SK-N-SH treated with all-trans-retinoic acid at 6 μM for 48 hours (cell line): ENCODE measurements at regions not wholly inside any gene's neighbourhood (a gene's known extent, or its start where the extent isn't known, plus 50 kb on each side); places are given as distances from the start of the nearest gene placed in this dataset.
"Not testable (repeated sequence)": the region's sequence is repeated elsewhere in the genome, so short reads cannot be mapped to it uniquely, and the experiment has no call there.

Source experiments
- ATAC-seq: fragments of 200-7000 bp; cut with Tn5 transposase; 3 replicates; pipeline ENCODE4 v1.9.1; 2020; ENCODE audit warnings: mild to moderate bottlenecking, moderate library complexity
- ARNTL ChIP-seq: fragments of 450-650 bp; formaldehyde crosslinking; IDR thresholded peaks from 2 replicates; pipeline ENCODE4 v1.5.0; 2020; ENCODE audit warnings: low read depth, mild to moderate bottlenecking, moderate library complexity, borderline replicate concordance
- BACH2 ChIP-seq: fragments of 250-450 bp; sonication (Bioruptor Pico); IDR thresholded peaks from 2 replicates; pipeline ENCODE4 v1.9.0; 2021; ENCODE audit warnings: mild to moderate bottlenecking, borderline replicate concordance
- CSDC2 ChIP-seq: fragments of 250-450 bp; sonication (Bioruptor Pico); IDR thresholded peaks from 2 replicates; pipeline ENCODE4 v1.5.0; 2020; ENCODE audit warnings: mild to moderate bottlenecking, moderate library complexity
- CSRNP3 ChIP-seq: fragments of 250-450 bp; sonication (Bioruptor Pico); IDR thresholded peaks from 2 replicates; pipeline ENCODE4 v1.5.1; 2021; ENCODE audit warnings: mild to moderate bottlenecking, moderate library complexity
- ESRRG ChIP-seq: fragments of 250-450 bp; sonication (Bioruptor Pico); IDR thresholded peaks from 2 replicates; pipeline ENCODE4 v1.6.1; 2021; ENCODE audit warnings: mild to moderate bottlenecking
- GLIS3 ChIP-seq: fragments of 250-450 bp; sonication (Bioruptor Pico); IDR thresholded peaks from 2 replicates; pipeline ENCODE4 v1.5.0; 2020; ENCODE audit warnings: mild to moderate bottlenecking, moderate library complexity
- ISL1 ChIP-seq: fragments of 250-450 bp; sonication (Bioruptor Pico); IDR thresholded peaks from 2 replicates; pipeline ENCODE4 v2.1.2; 2022; ENCODE audit warnings: mild to moderate bottlenecking, moderate library complexity
- PATZ1 ChIP-seq: fragments of 250-450 bp; sonication (Bioruptor Pico); IDR thresholded peaks from 2 replicates; pipeline ENCODE4 v1.8.0; 2020; ENCODE audit warnings: mild to moderate bottlenecking, moderate library complexity, borderline replicate concordance
- POU6F1 ChIP-seq: fragments of 250-450 bp; sonication (Bioruptor Pico); IDR thresholded peaks from 2 replicates; pipeline ENCODE4 v1.8.0; 2021; ENCODE audit warnings: low read depth, mild to moderate bottlenecking, moderate library complexity, borderline replicate concordance
- PPARA ChIP-seq: fragments of 250-450 bp; sonication (Bioruptor Pico); IDR thresholded peaks from 2 replicates; pipeline ENCODE4 v1.5.0; 2020; ENCODE audit warnings: mild to moderate bottlenecking, borderline replicate concordance
- RARB ChIP-seq: fragments of 250-450 bp; sonication (Bioruptor Pico); IDR thresholded peaks from 2 replicates; pipeline ENCODE4 v1.8.0; 2021; ENCODE audit warnings: mild to moderate bottlenecking, moderate library complexity
- SNAI2 ChIP-seq: fragments of 250-450 bp; sonication (Bioruptor Pico); IDR thresholded peaks from 2 replicates; pipeline ENCODE4 v1.5.0; 2020; ENCODE audit warnings: mild to moderate bottlenecking, moderate library complexity
- TOX ChIP-seq: fragments of 250-450 bp; sonication (Bioruptor Pico); IDR thresholded peaks from 2 replicates; pipeline ENCODE4 v1.8.0; 2021; ENCODE audit warnings: mild to moderate bottlenecking, moderate library complexity, borderline replicate concordance
- TSHZ2 ChIP-seq: fragments of 250-450 bp; sonication (Bioruptor Pico); IDR thresholded peaks from 2 replicates; pipeline ENCODE4 v1.5.0; 2020; ENCODE audit warnings: mild to moderate bottlenecking, moderate library complexity
- ZC3H10 ChIP-seq: fragments of 250-450 bp; sonication (Bioruptor Pico); IDR thresholded peaks from 2 replicates; pipeline ENCODE4 v1.5.1; 2021; ENCODE audit warnings: mild to moderate bottlenecking, moderate library complexity
- ZFP3 ChIP-seq: fragments of 250-450 bp; sonication (Bioruptor Pico); IDR thresholded peaks from 2 replicates; pipeline ENCODE4 v1.5.0; 2020; ENCODE audit warnings: mild to moderate bottlenecking, moderate library complexity
- ZFP30 ChIP-seq: fragments of 450-650 bp; formaldehyde crosslinking; IDR thresholded peaks from 2 replicates; pipeline ENCODE4 v1.5.0; 2022; ENCODE audit warnings: mild to moderate bottlenecking, moderate library complexity
- ZNF565 ChIP-seq: fragments of 450-650 bp; formaldehyde crosslinking; conservative IDR thresholded peaks from 2 replicates; pipeline ENCODE4 v1.5.0; 2020; ENCODE audit warnings: low read depth, mild to moderate bottlenecking, moderate library complexity
- ZNF8 ChIP-seq: fragments of 450-650 bp; formaldehyde crosslinking; IDR thresholded peaks from 2 replicates; pipeline ENCODE4 v1.5.0; 2020; ENCODE audit warnings: mild to moderate bottlenecking, moderate library complexity
- TF ChIP-seq, protein P1 (sequence below): fragments of 250-450 bp; sonication (Bioruptor Pico); IDR thresholded peaks from 2 replicates; pipeline ENCODE4 v1.5.1; 2020; ENCODE audit warnings: low read depth, mild to moderate bottlenecking, moderate library complexity

DNA sequence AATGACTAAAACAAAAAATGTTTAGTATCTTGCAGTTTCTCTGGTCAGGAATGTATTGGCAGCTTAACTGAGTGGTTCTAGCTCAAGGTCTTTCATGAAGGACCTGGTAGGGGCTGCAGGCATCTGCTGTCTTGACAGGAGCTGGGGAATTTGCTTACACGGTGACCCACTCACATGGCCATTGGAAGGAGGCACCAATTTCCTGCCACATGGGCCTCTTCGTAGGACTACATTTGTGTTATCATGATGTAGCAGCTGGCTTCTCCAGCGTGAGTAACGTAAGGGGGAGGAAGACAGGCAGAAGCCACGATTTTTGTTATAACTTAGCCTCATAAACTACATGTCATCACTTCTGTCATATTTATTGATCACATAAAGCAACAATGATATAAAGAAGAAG is 376.3 kb downstream of the AMY1C start:
- TF ChIP-seq ZC3H10 (CRISPR knock-in tag) (no peak), ZFP30 (CRISPR knock-in tag) (no peak), PPARA (no peak), TSHZ2 (CRISPR knock-in tag) (no peak), ESRRG (CRISPR knock-in tag) (no peak), BACH2 (CRISPR knock-in tag) (no peak), SNAI2 (CRISPR knock-in tag) (no peak), RARB (CRISPR knock-in tag) (no peak), CSRNP3 (no peak), POU6F1 (CRISPR knock-in tag) (no peak), ZNF565 (CRISPR knock-in tag) (no peak), ZNF8 (CRISPR knock-in tag) (no peak), ISL1 (no peak), CSDC2 (CRISPR knock-in tag) (no peak), GLIS3 (CRISPR knock-in tag) (no peak)
- TF ChIP-seq, protein P1, sequence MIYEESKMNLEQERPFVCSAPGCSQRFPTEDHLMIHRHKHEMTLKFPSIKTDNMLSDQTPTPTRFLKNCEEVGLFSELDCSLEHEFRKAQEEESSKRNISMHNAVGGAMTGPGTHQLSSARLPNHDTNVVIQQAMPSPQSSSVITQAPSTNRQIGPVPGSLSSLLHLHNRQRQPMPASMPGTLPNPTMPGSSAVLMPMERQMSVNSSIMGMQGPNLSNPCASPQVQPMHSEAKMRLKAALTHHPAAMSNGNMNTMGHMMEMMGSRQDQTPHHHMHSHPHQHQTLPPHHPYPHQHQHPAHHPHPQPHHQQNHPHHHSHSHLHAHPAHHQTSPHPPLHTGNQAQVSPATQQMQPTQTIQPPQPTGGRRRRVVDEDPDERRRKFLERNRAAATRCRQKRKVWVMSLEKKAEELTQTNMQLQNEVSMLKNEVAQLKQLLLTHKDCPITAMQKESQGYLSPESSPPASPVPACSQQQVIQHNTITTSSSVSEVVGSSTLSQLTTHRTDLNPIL (CRISPR knock-in tag), result no peak
- no peak for ATAC-seq

GRCh38 chr1:104132382-104132973 is 382.8 kb downstream of the AMY1C start:
- no peak for ATAC-seq
- no peak for TF ChIP-seq PATZ1 (CRISPR knock-in tag)
- no peak for TF ChIP-seq SNAI2 (CRISPR knock-in tag)
- TF ChIP-seq ZFP3 (CRISPR knock-in tag), result no peak
- TF ChIP-seq ARNTL (CRISPR knock-in tag), result no peak
- TF ChIP-seq ESRRG (CRISPR knock-in tag), result no peak
- TF ChIP-seq CSRNP3, result no peak
- TF ChIP-seq BACH2 (CRISPR knock-in tag), result no peak
- TF ChIP-seq ZFP30 (CRISPR knock-in tag), result no peak
- TF ChIP-seq GLIS3 (CRISPR knock-in tag), result no peak
- TF ChIP-seq TOX (CRISPR knock-in tag), result no peak

- not testable (repeated sequence) for ATAC-seq
Measured at GRCh38 chr1:104135036-104135435, 385.3 kb downstream of the AMY1C start.
